IMR-90 (cell line): ENCODE measurements at regions not wholly inside any gene's neighbourhood (a gene's known extent, or its start where the extent isn't known, plus 50 kb on each side); places are given as distances from the start of the nearest gene placed in this dataset.

Source experiments
- ATAC-seq: fragments of 200-7000 bp; cut with Tn5 transposase; 2 replicates; pipeline ENCODE4 v1.9.1; 2020; ENCODE audit warnings: low read depth, mild to moderate bottlenecking, moderate library complexity
- BruUV-seq: library from RNA; stranded (reverse); fragments of 400-500 nt; replicated peaks from 2 replicates; lab custom pipeline; 2021; lab: Mats Ljungman, UMichigan
- CTCF ChIA-PET: fragments of 300-600 bp; formaldehyde crosslinking; extraction: SDS; loops from one replicate; lab custom pipeline; 2021; ENCODE audit warnings: antibody characterized with exemption; lab: Yijun Ruan, JAX
- POLR2A ChIA-PET: fragments of 300-600 bp; sonication (Branson Sonifier 250); formaldehyde crosslinking; loops from one replicate; lab custom pipeline; 2022; ENCODE audit warnings: antibody characterized with exemption; ENCODE audit not compliant: unreplicated experiment; lab: Charles Lee
- DNase-seq: peaks from one replicate; pipeline ENCODE4 v3.0.0; 2013
- H2AFZ ChIP-seq: replicated peaks from 2 replicates; pipeline ENCODE3; 2013; ENCODE audit warnings: low read length, mild to moderate bottlenecking; ENCODE audit not compliant: poor library complexity
- H2AK5ac ChIP-seq: 2 replicates; pipeline ENCODE4 v1.6.1; 2013; ENCODE audit warnings: low read depth, low read length, inconsistent platforms
- H2AK9ac ChIP-seq: replicated peaks from 2 replicates; pipeline ENCODE3; 2013; ENCODE audit warnings: mild to moderate bottlenecking, low read depth, low read length, moderate library complexity; ENCODE audit not compliant: poor library complexity
- H2BK120ac ChIP-seq: 2 replicates; pipeline ENCODE4 v1.6.1; 2013; ENCODE audit warnings: low read depth, low read length, inconsistent platforms
- H2BK15ac ChIP-seq: 3 replicates; pipeline ENCODE4 v1.6.1; 2013; ENCODE audit warnings: low read depth, low read length, inconsistent platforms
- H2BK20ac ChIP-seq: 2 replicates; pipeline ENCODE4 v1.6.1; 2013; ENCODE audit warnings: low read depth, mild to moderate bottlenecking, inconsistent platforms, low read length, moderate library complexity
- H2BK5ac ChIP-seq: 2 replicates; pipeline ENCODE4 v1.6.1; 2013; ENCODE audit warnings: mild to moderate bottlenecking, low read depth, low read length, inconsistent platforms; ENCODE audit not compliant: poor library complexity, severe bottlenecking
- H3K14ac ChIP-seq: replicated peaks from 2 replicates; pipeline ENCODE4 v1.6.1; 2013; ENCODE audit warnings: low read depth, low read length, inconsistent platforms
- H3K18ac ChIP-seq: 2 replicates; pipeline ENCODE4 v1.6.1; 2013; ENCODE audit warnings: low read depth, low read length, control low read depth
- H3K23ac ChIP-seq: 2 replicates; pipeline ENCODE4 v1.6.1; 2013; ENCODE audit warnings: low read depth, low read length, inconsistent platforms
- H3K27ac ChIP-seq: 2 replicates; pipeline ENCODE4 v1.5.1; 2013; ENCODE audit warnings: mild to moderate bottlenecking, control low read depth, low read length; ENCODE audit not compliant: insufficient read depth
- H3K27me3 ChIP-seq: 2 replicates; pipeline ENCODE4 v1.6.1; 2013; ENCODE audit warnings: low read length; ENCODE audit not compliant: control insufficient read depth, insufficient read depth
- H3K36me3 ChIP-seq: 2 replicates; pipeline ENCODE4 v1.6.1; 2013; ENCODE audit warnings: low read length, mixed read lengths; ENCODE audit not compliant: control insufficient read depth, insufficient read depth
- H3K4ac ChIP-seq: 2 replicates; pipeline ENCODE4 v1.6.1; 2013; ENCODE audit warnings: low read depth, low read length, inconsistent platforms
- H3K4me1 ChIP-seq: 2 replicates; pipeline ENCODE4 v1.6.1; 2013; ENCODE audit warnings: low read length, mixed read lengths; ENCODE audit not compliant: control insufficient read depth, insufficient read depth
- H3K4me2 ChIP-seq: 2 replicates; pipeline ENCODE4 v1.6.1; 2013; ENCODE audit warnings: low read depth, mild to moderate bottlenecking, control low read depth, low read length, moderate library complexity
- H3K4me3 ChIP-seq: 2 replicates; pipeline ENCODE4 v1.5.1; 2013; ENCODE audit warnings: low read depth, mild to moderate bottlenecking, control low read depth, low read length, moderate library complexity; ENCODE audit not compliant: insufficient read depth
- H3K56ac ChIP-seq: 2 replicates; pipeline ENCODE4 v1.6.1; 2013; ENCODE audit warnings: low read length, inconsistent platforms; ENCODE audit not compliant: insufficient read depth; ENCODE audit errors: extremely low read depth
- H3K79me1 ChIP-seq, 2 experiments: 2 replicates each; pipeline ENCODE4 v1.6.1; 2013; ENCODE audit warnings: low read length in 2 of 2, inconsistent platforms in 1 of 2, low read depth in 1 of 2
- H3K9ac ChIP-seq: 2 replicates; pipeline ENCODE4 v1.6.1; 2013; ENCODE audit warnings: low read depth, low read length, control low read depth
- H3K9me1 ChIP-seq: 2 replicates; pipeline ENCODE4 v1.6.1; 2013; ENCODE audit warnings: low read length, inconsistent platforms; ENCODE audit not compliant: insufficient read depth
- H3K9me3 ChIP-seq: 2 replicates; pipeline ENCODE4 v1.6.1; 2013; ENCODE audit warnings: low read length; ENCODE audit not compliant: control insufficient read depth, insufficient read depth
- H4K20me1 ChIP-seq: 2 replicates; pipeline ENCODE4 v1.6.1; 2013; ENCODE audit warnings: low read length, inconsistent platforms; ENCODE audit not compliant: insufficient read depth
- H4K5ac ChIP-seq: 2 replicates; pipeline ENCODE4 v1.6.1; 2013; ENCODE audit warnings: mild to moderate bottlenecking, low read depth, low read length, control low read depth
- H4K8ac ChIP-seq, 2 experiments: 2 replicates each; pipeline ENCODE4 v1.6.1; 2013; ENCODE audit warnings: low read depth in 2 of 2, low read length in 2 of 2, control low read depth in 1 of 2, inconsistent platforms in 1 of 2
- H4K91ac ChIP-seq: 2 replicates; pipeline ENCODE4 v1.6.1; 2013; ENCODE audit warnings: low read depth, low read length, inconsistent platforms; ENCODE audit not compliant: insufficient read depth
- BHLHE40 ChIP-seq: fragments of 150-350 bp; IDR thresholded peaks from 2 replicates; pipeline ENCODE4 v1.6.1; 2016; ENCODE audit warnings: mild to moderate bottlenecking, low read depth, low read length
- WGBS, 2 experiments: methylation state at CpG; one replicate each; pipeline versions ENCODE4 v1.1.5 to v1.1.7; 2013; ENCODE audit warnings: missing lambda C conversion rate in 2 of 2; ENCODE audit not compliant: insufficient read length in 1 of 2; ENCODE audit errors: extremely low coverage in 2 of 2; 5-methylcytosine and 5-hydroxymethylcytosine counted together
- dilution Hi-C: fragments of 300-500 bp; cut with HindIII; formaldehyde crosslinking; loops from one replicate; pipeline ENCODE4 v1.14.3; 2018; ENCODE audit warnings: low sequenced_read_pairs; ENCODE audit not compliant: unreplicated experiment
- in situ Hi-C: fragments of 300-500 bp; cut with MboI; formaldehyde crosslinking; loops from 3 replicates; pipeline ENCODE4 v1.14.3; 2019; ENCODE audit warnings: low sequenced_read_pairs, inconsistent platforms, mixed read lengths
- intact Hi-C: fragments of 100-400 bp; cut with micrococcal nuclease; formaldehyde crosslinking; loops from 2 replicates; pipeline ENCODE4 v1.10.0; 2022

DNA sequence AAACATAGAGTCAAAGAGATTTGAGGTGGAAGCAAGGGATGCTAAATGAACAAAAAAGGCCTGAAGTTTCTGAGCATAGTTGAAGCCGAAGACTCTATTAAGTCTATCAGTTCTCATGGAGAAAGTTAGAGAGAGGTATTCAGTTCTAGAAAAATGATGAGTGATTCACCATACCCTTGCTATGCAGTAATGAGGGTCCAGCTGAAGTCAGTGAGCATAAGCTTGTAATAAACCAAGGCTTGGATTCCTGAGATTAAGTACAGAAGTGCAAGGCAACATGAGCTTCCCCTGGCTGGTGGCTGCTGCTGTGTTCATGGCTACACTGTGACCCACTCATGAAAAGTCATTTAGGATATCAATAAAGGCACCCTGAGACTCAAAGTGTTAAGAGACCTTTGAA is 129.7 kb upstream of the MTAP start:
- in situ Hi-C loops = loop anchor here (25.0 kb wide), 1 partner anchor 335 kb away; the partner anchor contains the start of gene KLHL9
- no peak for TF ChIP-seq BHLHE40
- no peak overlapping the region for H3K56ac ChIP-seq
- 0 out of 2 replicates have a peak overlapping the region, but pooled peaks have one; percentile 7 for H3K23ac ChIP-seq
- H3K27me3 ChIP-seq = no peaks in the 10 kb centered on the region
- peaks cover 11% of the 10 kb centered on the region for H3K4me1 ChIP-seq
- H3K36me3 ChIP-seq = no peaks in the 10 kb centered on the region
- DNase-seq (peak; percentile 71), ATAC-seq (peak; percentile 62)
- BruUV-seq = no TSS peak
- dilution Hi-C loops = no loop called here
- ChIA-PET CTCF (interaction anchor here (0.5 kb wide), 1 partner anchor 417 kb away, joined by 3 read pairs; no protein-coding TSS in a partner anchor), POLR2A (no interaction called here)
- H2BK5ac ChIP-seq = peak overlapping the region; percentile 71
- peak overlapping the region; percentile 28; the same call in 1 of the 2 replicates for H4K91ac ChIP-seq
- H4K8ac ChIP-seq = peak overlapping the region in 1 of 2 experiments; percentile 57; a peak in 2 of 4 replicates
- WGBS, 2 experiments = no CpG with 5 or more reads among the region's 1 CpG
- H3K9me3 ChIP-seq = no peaks in the 10 kb centered on the region
- no peak overlapping the region for H4K5ac ChIP-seq
- H3K4me3 ChIP-seq = no peak overlapping the region
- no peak overlapping the region for H3K4me2 ChIP-seq
- no peak overlapping the region for H3K18ac ChIP-seq
- peak overlapping the region; percentile 32 for H2BK20ac ChIP-seq
- H3K9me1 ChIP-seq = peaks cover 3% of the 10 kb centered on the region; the same call in 1 of the 2 replicates
- intact Hi-C loops = no loop called here
- peak overlapping the region; percentile 20; the same call in 1 of the 2 replicates for H3K14ac ChIP-seq
- peak overlapping the region; percentile 44; the same call in 1 of the 2 replicates for H2BK120ac ChIP-seq
- H3K79me1 ChIP-seq = peaks cover 0 to 9% of the 10 kb centered on the region in 2 experiments; a peak in 1 of 4 replicates
- peak overlapping the region; percentile 35 for H2AFZ ChIP-seq
- H2AK5ac ChIP-seq = no peak overlapping the region
- no peak overlapping the region for H3K9ac ChIP-seq
- no peak overlapping the region; the same call in 1 of the 2 replicates for H3K27ac ChIP-seq
- peak overlapping the region; percentile 30; the same call in 1 of the 2 replicates for H3K4ac ChIP-seq
- peak overlapping the region; percentile 11 for H2AK9ac ChIP-seq
- H4K20me1 ChIP-seq = no peaks in the 10 kb centered on the region
- peak overlapping the region; percentile 60; the same call in 2 of the 3 replicates for H2BK15ac ChIP-seq
